A549 (cell line): ENCODE measurements at regions not wholly inside any gene's neighbourhood (a gene's known extent, or its start where the extent isn't known, plus 50 kb on each side); places are given as distances from the start of the nearest gene placed in this dataset.

Source experiments
- BHLHE40 ChIP-seq: IDR thresholded peaks from 2 replicates; pipeline ENCODE4 v1.6.1; 2012; ENCODE audit warnings: low read depth, low read length, inconsistent platforms
- CHD2 ChIP-seq: fragments of 150-350 bp; IDR thresholded peaks from 2 replicates; pipeline ENCODE4 v1.6.1; 2014; ENCODE audit warnings: low read length; ENCODE audit not compliant: partially characterized antibody
- CHD4 ChIP-seq: fragments of 200-600 bp; sonication (generic); IDR thresholded peaks from 2 replicates; pipeline ENCODE4 v1.6.1; 2016; ENCODE audit warnings: antibody characterized with exemption, mild to moderate bottlenecking, borderline replicate concordance
- EP300 ChIP-seq, 2 experiments: fragments of >200 bp; sonication (Bioruptor Twin); formaldehyde crosslinking; IDR thresholded peaks; 2 replicates in 1 of 2; 3 replicates in 1 of 2; pipeline ENCODE4 v1.6.1; 2016 to 2017
- MAZ ChIP-seq: fragments of 150-350 bp; IDR thresholded peaks from 2 replicates; pipeline ENCODE4 v1.6.1; 2014; ENCODE audit warnings: antibody characterized with exemption, low read depth, low read length, borderline replicate concordance
- MYC ChIP-seq: IDR thresholded peaks from 2 replicates; pipeline ENCODE4 v1.6.1; 2012; ENCODE audit warnings: mild to moderate bottlenecking, inconsistent platforms, low read length, improper control_type of control experiment, borderline replicate concordance
- POLR2A ChIP-seq: IDR thresholded peaks from 2 replicates; pipeline ENCODE4 v1.6.1; 2012; ENCODE audit warnings: mild to moderate bottlenecking, low read length
- USF2 ChIP-seq: fragments of 450-650 bp; IDR thresholded peaks from 2 replicates; pipeline ENCODE4 v1.6.1; 2014; ENCODE audit warnings: antibody characterized with exemption
- TF ChIP-seq, protein P1 (sequence below): fragments of >200 bp; sonication (Bioruptor Twin); formaldehyde crosslinking; IDR thresholded peaks from 3 replicates; pipeline ENCODE4 v1.5.1; 2016
- TF ChIP-seq, protein P2 (sequence below): fragments of 200-600 bp; sonication (generic); IDR thresholded peaks from 2 replicates; pipeline ENCODE4 v1.6.1; 2016; ENCODE audit warnings: antibody characterized with exemption, mild to moderate bottlenecking, moderate library complexity
- TF ChIP-seq, protein P3 (sequence below): IDR thresholded peaks from 2 replicates; pipeline ENCODE4 v1.6.1; 2012

DNA sequence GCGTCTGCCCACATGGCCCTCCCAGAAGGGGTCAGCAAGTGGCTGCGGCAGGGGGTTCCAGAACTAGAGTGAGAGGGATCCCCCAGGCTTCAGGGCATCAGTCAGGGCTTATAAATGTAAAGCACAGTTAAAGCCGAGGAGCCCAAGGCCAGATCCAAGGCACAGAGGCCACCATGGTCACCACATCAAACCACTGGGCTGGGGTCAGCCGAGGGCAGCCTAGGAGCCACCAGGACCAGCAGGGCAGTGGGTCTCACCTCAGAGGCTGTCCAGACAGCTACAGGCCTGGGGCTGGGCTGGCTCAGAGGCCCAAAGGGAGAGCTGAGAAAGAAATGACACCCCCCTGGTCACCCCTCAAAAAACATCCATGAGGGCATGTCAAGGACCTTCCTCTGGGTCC lies 188.5 kb downstream of the INHBB start:
- TF ChIP-seq CHD2 (no peak), POLR2A (no peak), MAZ (no peak), MYC (no peak), BHLHE40 (no peak), EP300 (IDR thresholded peaks at IDR 0.05) (no peak), CHD4 (no peak), USF2 (no peak)
- TF ChIP-seq, protein P1, sequence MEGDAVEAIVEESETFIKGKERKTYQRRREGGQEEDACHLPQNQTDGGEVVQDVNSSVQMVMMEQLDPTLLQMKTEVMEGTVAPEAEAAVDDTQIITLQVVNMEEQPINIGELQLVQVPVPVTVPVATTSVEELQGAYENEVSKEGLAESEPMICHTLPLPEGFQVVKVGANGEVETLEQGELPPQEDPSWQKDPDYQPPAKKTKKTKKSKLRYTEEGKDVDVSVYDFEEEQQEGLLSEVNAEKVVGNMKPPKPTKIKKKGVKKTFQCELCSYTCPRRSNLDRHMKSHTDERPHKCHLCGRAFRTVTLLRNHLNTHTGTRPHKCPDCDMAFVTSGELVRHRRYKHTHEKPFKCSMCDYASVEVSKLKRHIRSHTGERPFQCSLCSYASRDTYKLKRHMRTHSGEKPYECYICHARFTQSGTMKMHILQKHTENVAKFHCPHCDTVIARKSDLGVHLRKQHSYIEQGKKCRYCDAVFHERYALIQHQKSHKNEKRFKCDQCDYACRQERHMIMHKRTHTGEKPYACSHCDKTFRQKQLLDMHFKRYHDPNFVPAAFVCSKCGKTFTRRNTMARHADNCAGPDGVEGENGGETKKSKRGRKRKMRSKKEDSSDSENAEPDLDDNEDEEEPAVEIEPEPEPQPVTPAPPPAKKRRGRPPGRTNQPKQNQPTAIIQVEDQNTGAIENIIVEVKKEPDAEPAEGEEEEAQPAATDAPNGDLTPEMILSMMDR = no peak
- TF ChIP-seq, protein P2, sequence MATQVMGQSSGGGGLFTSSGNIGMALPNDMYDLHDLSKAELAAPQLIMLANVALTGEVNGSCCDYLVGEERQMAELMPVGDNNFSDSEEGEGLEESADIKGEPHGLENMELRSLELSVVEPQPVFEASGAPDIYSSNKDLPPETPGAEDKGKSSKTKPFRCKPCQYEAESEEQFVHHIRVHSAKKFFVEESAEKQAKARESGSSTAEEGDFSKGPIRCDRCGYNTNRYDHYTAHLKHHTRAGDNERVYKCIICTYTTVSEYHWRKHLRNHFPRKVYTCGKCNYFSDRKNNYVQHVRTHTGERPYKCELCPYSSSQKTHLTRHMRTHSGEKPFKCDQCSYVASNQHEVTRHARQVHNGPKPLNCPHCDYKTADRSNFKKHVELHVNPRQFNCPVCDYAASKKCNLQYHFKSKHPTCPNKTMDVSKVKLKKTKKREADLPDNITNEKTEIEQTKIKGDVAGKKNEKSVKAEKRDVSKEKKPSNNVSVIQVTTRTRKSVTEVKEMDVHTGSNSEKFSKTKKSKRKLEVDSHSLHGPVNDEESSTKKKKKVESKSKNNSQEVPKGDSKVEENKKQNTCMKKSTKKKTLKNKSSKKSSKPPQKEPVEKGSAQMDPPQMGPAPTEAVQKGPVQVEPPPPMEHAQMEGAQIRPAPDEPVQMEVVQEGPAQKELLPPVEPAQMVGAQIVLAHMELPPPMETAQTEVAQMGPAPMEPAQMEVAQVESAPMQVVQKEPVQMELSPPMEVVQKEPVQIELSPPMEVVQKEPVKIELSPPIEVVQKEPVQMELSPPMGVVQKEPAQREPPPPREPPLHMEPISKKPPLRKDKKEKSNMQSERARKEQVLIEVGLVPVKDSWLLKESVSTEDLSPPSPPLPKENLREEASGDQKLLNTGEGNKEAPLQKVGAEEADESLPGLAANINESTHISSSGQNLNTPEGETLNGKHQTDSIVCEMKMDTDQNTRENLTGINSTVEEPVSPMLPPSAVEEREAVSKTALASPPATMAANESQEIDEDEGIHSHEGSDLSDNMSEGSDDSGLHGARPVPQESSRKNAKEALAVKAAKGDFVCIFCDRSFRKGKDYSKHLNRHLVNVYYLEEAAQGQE = no peak
- TF ChIP-seq, protein P3, sequence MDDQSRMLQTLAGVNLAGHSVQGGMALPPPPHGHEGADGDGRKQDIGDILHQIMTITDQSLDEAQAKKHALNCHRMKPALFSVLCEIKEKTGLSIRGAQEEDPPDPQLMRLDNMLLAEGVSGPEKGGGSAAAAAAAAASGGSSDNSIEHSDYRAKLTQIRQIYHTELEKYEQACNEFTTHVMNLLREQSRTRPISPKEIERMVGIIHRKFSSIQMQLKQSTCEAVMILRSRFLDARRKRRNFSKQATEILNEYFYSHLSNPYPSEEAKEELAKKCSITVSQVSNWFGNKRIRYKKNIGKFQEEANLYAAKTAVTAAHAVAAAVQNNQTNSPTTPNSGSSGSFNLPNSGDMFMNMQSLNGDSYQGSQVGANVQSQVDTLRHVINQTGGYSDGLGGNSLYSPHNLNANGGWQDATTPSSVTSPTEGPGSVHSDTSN = no peak
